ENCODE measurements at regions not wholly inside any gene's neighbourhood (a gene's known extent, or its start where the extent isn't known, plus 50 kb on each side); places are given as distances from the start of the nearest gene placed in this dataset.

DNA sequence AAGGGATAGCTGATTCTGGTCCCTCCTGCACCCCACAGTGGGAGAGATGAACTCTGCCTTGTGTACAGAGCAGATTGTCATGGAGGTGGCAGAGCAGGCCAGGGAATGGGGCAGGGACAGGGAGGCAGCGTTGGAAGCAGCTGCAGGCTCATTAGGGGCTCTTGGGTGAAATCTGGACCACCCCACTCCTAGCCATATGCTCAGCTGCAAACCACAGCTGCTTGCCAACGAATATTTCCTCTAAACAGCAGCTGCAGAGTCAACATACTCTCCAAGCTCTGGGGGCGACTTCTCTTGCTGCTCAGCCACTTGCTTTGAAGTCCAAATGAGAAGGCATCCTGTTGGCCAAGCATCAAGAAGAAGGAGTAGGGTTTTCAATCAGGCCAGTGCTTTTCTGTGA lies 302.3 kb upstream of the AUTS2 start (continued):
- TF ChIP-seq, protein P1, sequence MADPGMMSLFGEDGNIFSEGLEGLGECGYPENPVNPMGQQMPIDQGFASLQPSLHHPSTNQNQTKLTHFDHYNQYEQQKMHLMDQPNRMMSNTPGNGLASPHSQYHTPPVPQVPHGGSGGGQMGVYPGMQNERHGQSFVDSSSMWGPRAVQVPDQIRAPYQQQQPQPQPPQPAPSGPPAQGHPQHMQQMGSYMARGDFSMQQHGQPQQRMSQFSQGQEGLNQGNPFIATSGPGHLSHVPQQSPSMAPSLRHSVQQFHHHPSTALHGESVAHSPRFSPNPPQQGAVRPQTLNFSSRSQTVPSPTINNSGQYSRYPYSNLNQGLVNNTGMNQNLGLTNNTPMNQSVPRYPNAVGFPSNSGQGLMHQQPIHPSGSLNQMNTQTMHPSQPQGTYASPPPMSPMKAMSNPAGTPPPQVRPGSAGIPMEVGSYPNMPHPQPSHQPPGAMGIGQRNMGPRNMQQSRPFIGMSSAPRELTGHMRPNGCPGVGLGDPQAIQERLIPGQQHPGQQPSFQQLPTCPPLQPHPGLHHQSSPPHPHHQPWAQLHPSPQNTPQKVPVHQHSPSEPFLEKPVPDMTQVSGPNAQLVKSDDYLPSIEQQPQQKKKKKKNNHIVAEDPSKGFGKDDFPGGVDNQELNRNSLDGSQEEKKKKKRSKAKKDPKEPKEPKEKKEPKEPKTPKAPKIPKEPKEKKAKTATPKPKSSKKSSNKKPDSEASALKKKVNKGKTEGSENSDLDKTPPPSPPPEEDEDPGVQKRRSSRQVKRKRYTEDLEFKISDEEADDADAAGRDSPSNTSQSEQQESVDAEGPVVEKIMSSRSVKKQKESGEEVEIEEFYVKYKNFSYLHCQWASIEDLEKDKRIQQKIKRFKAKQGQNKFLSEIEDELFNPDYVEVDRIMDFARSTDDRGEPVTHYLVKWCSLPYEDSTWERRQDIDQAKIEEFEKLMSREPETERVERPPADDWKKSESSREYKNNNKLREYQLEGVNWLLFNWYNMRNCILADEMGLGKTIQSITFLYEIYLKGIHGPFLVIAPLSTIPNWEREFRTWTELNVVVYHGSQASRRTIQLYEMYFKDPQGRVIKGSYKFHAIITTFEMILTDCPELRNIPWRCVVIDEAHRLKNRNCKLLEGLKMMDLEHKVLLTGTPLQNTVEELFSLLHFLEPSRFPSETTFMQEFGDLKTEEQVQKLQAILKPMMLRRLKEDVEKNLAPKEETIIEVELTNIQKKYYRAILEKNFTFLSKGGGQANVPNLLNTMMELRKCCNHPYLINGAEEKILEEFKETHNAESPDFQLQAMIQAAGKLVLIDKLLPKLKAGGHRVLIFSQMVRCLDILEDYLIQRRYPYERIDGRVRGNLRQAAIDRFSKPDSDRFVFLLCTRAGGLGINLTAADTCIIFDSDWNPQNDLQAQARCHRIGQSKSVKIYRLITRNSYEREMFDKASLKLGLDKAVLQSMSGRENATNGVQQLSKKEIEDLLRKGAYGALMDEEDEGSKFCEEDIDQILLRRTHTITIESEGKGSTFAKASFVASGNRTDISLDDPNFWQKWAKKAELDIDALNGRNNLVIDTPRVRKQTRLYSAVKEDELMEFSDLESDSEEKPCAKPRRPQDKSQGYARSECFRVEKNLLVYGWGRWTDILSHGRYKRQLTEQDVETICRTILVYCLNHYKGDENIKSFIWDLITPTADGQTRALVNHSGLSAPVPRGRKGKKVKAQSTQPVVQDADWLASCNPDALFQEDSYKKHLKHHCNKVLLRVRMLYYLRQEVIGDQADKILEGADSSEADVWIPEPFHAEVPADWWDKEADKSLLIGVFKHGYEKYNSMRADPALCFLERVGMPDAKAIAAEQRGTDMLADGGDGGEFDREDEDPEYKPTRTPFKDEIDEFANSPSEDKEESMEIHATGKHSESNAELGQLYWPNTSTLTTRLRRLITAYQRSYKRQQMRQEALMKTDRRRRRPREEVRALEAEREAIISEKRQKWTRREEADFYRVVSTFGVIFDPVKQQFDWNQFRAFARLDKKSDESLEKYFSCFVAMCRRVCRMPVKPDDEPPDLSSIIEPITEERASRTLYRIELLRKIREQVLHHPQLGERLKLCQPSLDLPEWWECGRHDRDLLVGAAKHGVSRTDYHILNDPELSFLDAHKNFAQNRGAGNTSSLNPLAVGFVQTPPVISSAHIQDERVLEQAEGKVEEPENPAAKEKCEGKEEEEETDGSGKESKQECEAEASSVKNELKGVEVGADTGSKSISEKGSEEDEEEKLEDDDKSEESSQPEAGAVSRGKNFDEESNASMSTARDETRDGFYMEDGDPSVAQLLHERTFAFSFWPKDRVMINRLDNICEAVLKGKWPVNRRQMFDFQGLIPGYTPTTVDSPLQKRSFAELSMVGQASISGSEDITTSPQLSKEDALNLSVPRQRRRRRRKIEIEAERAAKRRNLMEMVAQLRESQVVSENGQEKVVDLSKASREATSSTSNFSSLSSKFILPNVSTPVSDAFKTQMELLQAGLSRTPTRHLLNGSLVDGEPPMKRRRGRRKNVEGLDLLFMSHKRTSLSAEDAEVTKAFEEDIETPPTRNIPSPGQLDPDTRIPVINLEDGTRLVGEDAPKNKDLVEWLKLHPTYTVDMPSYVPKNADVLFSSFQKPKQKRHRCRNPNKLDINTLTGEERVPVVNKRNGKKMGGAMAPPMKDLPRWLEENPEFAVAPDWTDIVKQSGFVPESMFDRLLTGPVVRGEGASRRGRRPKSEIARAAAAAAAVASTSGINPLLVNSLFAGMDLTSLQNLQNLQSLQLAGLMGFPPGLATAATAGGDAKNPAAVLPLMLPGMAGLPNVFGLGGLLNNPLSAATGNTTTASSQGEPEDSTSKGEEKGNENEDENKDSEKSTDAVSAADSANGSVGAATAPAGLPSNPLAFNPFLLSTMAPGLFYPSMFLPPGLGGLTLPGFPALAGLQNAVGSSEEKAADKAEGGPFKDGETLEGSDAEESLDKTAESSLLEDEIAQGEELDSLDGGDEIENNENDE (IDR thresholded peaks at IDR 0.05; ENCODE audit: insufficient replicate concordance, low read length), result no peak

Measured in H1 (cell line).